Endothelial cell of umbilical vein (primary cell): ENCODE measurements at regions not wholly inside any gene's neighbourhood (a gene's known extent, or its start where the extent isn't known, plus 50 kb on each side); places are given as distances from the start of the nearest gene placed in this dataset.

Experiments used
- BruUV-seq: library from RNA; stranded (reverse); fragments of 400-500 nt; replicated peaks from 2 replicates; lab custom pipeline; 2021; lab: Mats Ljungman, UMichigan
- CTCF ChIA-PET: fragments of 300-600, 350-600 bp; sonication (Branson Sonifier 250); formaldehyde crosslinking; loops from one replicate; lab custom pipeline; 2021; ENCODE audit warnings: antibody characterized with exemption, inconsistent platforms; lab: Charles Lee
- POLR2A ChIA-PET: fragments of 300-600, 350-600 bp; sonication (Branson Sonifier 250); formaldehyde crosslinking; loops from one replicate; lab custom pipeline; 2021; ENCODE audit warnings: antibody characterized with exemption, inconsistent platforms; lab: Charles Lee
- DNase-seq: peaks from one replicate; pipeline ENCODE4 v3.0.0-alpha.2; 2011; ENCODE audit warnings: low read depth, low spot score
- FAIRE-seq: peaks from 2 replicates; lab custom pipeline; 2011; peaks lifted over from hg19 to GRCh38; lab: Jason Lieb, UNC
- H2AFZ ChIP-seq: 2 replicates; pipeline ENCODE4 v1.6.0; 2012; ENCODE audit warnings: low read depth, low read length, control low read depth, inconsistent platforms
- H3K27ac ChIP-seq: 2 replicates; pipeline ENCODE4 v1.5.1; 2011; ENCODE audit warnings: low read depth, mild to moderate bottlenecking, control low read depth, low read length, moderate library complexity; ENCODE audit not compliant: insufficient read depth
- H3K27me3 ChIP-seq, 2 experiments: 2 replicates each; pipeline versions ENCODE4 v1.6.0 to v1.6.1; 2011; ENCODE audit warnings: low read length in 2 of 2, mixed read lengths in 1 of 2; ENCODE audit not compliant: control insufficient read depth in 2 of 2, insufficient read depth in 2 of 2
- H3K36me3 ChIP-seq, 2 experiments: 2 replicates in 1 of 2; 3 replicates in 1 of 2; pipeline ENCODE4 v1.5.1; 2011; ENCODE audit warnings: low read length in 2 of 2, mild to moderate bottlenecking in 1 of 2, moderate library complexity in 1 of 2; ENCODE audit not compliant: control insufficient read depth in 2 of 2, insufficient read depth in 2 of 2; ENCODE audit errors: extremely low read depth in 1 of 2
- H3K4me1 ChIP-seq: 3 replicates; pipeline ENCODE4 v1.5.1; 2011; ENCODE audit warnings: mild to moderate bottlenecking, low read length; ENCODE audit not compliant: control insufficient read depth, insufficient read depth; ENCODE audit errors: extremely low read depth
- H3K4me2 ChIP-seq: 2 replicates; pipeline ENCODE4 v1.6.1; 2011; ENCODE audit warnings: low read length, control low read depth, mixed read lengths; ENCODE audit not compliant: insufficient read depth
- H3K4me3 ChIP-seq, 3 experiments: fragments of 200-600 bp in 1 of 3; sonication (generic), shearing (Covaris generic) in 1 of 3; replicated peaks in 1 of 3; 2 replicates each; pipeline ENCODE4 v1.5.1; 2011 to 2016; ENCODE audit warnings: control low read depth in 3 of 3, low read length in 3 of 3, mild to moderate bottlenecking in 2 of 3, inconsistent platforms in 1 of 3, low read depth in 1 of 3, moderate library complexity in 1 of 3; ENCODE audit not compliant: insufficient read depth in 1 of 3
- H3K79me2 ChIP-seq: 2 replicates; pipeline ENCODE4 v1.6.0; 2012; ENCODE audit warnings: low read length, inconsistent platforms; ENCODE audit not compliant: control insufficient read depth, insufficient read depth
- H3K9ac ChIP-seq: replicated peaks from 2 replicates; pipeline ENCODE3; 2011; ENCODE audit warnings: low read length, control low read depth; ENCODE audit not compliant: insufficient read depth; ENCODE audit errors: extremely low read depth
- H3K9me1 ChIP-seq: replicated peaks from 3 replicates; pipeline ENCODE4 v1.6.0; 2011; ENCODE audit warnings: mild to moderate bottlenecking, low read length; ENCODE audit not compliant: control insufficient read depth, insufficient read depth; ENCODE audit errors: extremely low read depth
- H3K9me3 ChIP-seq: replicated peaks from 2 replicates; pipeline ENCODE4 v1.5.1; 2012; ENCODE audit warnings: low read length, inconsistent platforms; ENCODE audit not compliant: control insufficient read depth, insufficient read depth
- H4K20me1 ChIP-seq: replicated peaks from 2 replicates; pipeline ENCODE3; 2011; ENCODE audit warnings: mild to moderate bottlenecking, low read length; ENCODE audit not compliant: control insufficient read depth, insufficient read depth; ENCODE audit errors: extremely low read depth
- EZH2 ChIP-seq: IDR thresholded peaks from 2 replicates; pipeline ENCODE4 v1.6.1; 2012; ENCODE audit warnings: borderline replicate concordance, low read depth, mild to moderate bottlenecking, moderate library complexity, low read length, inconsistent platforms; ENCODE audit not compliant: severe bottlenecking
- FOS ChIP-seq: IDR thresholded peaks from 2 replicates; pipeline ENCODE4 v1.6.1; 2011; ENCODE audit warnings: mild to moderate bottlenecking, low read length, moderate library complexity, borderline replicate concordance; ENCODE audit not compliant: insufficient read depth
- GATA2 ChIP-seq: IDR thresholded peaks from 2 replicates; pipeline ENCODE4 v1.7.0; 2011; ENCODE audit warnings: low read depth, mild to moderate bottlenecking, moderate library complexity, mixed read lengths, low read length; ENCODE audit not compliant: insufficient read length, insufficient read depth
- JUN ChIP-seq: IDR thresholded peaks from 2 replicates; pipeline ENCODE4 v1.6.1; 2011; ENCODE audit warnings: borderline replicate concordance, low read depth; ENCODE audit not compliant: insufficient read length, insufficient read depth
- MYC ChIP-seq: IDR thresholded peaks from one replicate; pipeline ENCODE4 v1.6.1; 2011; ENCODE audit warnings: mild to moderate bottlenecking, low read depth, low read length
- POLR2AphosphoS5 ChIP-seq: IDR thresholded peaks from 2 replicates; pipeline ENCODE4 v1.6.1; 2012; ENCODE audit warnings: low read depth, mild to moderate bottlenecking, control low read depth, low read length, moderate library complexity; ENCODE audit not compliant: insufficient read depth
- dilution Hi-C: fragments of 300-500 bp; cut with MboI; formaldehyde crosslinking; loops from one replicate; pipeline ENCODE4 v1.15.0; 2019; ENCODE audit warnings: low sequenced_read_pairs; ENCODE audit not compliant: extremely low pct_ligation_motif_present
- intact Hi-C: fragments of 100-400 bp; cut with micrococcal nuclease; formaldehyde crosslinking; loops from one replicate; pipeline ENCODE4 v1.10.0; 2022
- TF ChIP-seq, protein P1 (sequence below): IDR thresholded peaks from 2 replicates; pipeline ENCODE4 v1.6.1; 2011; ENCODE audit not compliant: insufficient read depth, insufficient read length

DNA sequence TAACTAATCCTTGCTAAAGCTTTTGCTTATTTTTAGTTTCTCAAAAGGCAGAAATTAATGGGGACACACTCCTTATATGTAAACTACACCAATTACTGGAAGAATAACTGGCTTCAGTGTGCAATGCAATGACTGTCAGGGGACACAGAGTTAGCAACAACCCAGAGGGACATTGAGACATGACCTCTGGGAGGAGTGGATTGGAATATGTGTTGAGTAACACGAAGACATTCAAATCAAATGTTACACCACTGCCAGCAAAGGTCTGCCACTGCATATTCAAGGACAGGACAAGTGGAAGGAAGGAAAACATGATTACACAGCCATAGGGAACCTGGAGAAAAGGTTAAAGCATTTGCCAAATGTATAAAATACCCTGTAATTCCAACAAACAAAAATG lies 240.1 kb upstream of the FSTL5 start:
- H3K9me3 ChIP-seq, result no peaks in the 10 kb centered on the region
- no peak overlapping the region for H3K27ac ChIP-seq
- H3K9me1 ChIP-seq, result no peaks in the 10 kb centered on the region
- TF ChIP-seq JUN (no peak), POLR2AphosphoS5 (no peak)
- TF ChIP-seq, protein P1, sequence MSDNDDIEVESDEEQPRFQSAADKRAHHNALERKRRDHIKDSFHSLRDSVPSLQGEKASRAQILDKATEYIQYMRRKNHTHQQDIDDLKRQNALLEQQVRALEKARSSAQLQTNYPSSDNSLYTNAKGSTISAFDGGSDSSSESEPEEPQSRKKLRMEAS, result no peak
- H3K36me3 ChIP-seq, result no peaks in the 10 kb centered on the region
- no TSS peak for BruUV-seq
- H3K4me2 ChIP-seq, result no peak overlapping the region
- H4K20me1 ChIP-seq, result no peaks in the 10 kb centered on the region
- H2AFZ ChIP-seq, result no peak overlapping the region
- H3K79me2 ChIP-seq, result no peaks in the 10 kb centered on the region
- H3K9ac ChIP-seq, result no peak overlapping the region
- H3K4me3 ChIP-seq, result no peak overlapping the region
- dilution Hi-C loops, result no loop called here
- no peaks in the 10 kb centered on the region for H3K4me1 ChIP-seq
- DNase-seq (no peak), FAIRE-seq (no peak)
- CTCF ChIA-PET, result no interaction called here
- no peaks in the 10 kb centered on the region for H3K27me3 ChIP-seq
- POLR2A ChIA-PET, result no interaction called here
- intact Hi-C loops, result no loop called here

DNA sequence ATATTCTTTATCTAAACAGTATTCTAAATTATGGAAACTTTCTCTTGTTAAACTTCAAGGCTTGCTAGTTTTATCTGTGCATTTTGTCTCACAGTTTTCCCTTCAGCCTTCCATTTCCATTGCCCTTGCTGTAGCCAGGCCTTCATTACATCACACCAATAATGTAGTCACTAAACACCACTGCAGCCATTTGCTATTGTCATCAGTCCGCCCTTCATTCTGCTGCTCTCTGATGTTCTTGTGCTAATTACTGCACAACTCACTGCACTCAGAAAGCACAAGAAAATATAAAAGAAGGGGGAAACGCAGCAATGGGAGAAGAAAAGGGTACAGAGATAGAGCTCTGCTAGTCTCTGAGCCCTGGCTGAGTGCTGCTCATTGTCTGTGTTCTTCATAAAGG lies 239.6 kb upstream of the FSTL5 start:
- TF ChIP-seq POLR2AphosphoS5 (no peak), FOS (no peak), MYC (no peak), GATA2 (no peak), EZH2 (no peak)
- TF ChIP-seq, protein P1, result no peak
- no peaks in the 10 kb centered on the region for H4K20me1 ChIP-seq
- no peak overlapping the region for H3K4me3 ChIP-seq
- H3K27me3 ChIP-seq, result no peaks in the 10 kb centered on the region
- no TSS peak for BruUV-seq
- no peaks in the 10 kb centered on the region for H3K4me1 ChIP-seq
- H3K9me3 ChIP-seq, result no peaks in the 10 kb centered on the region
- H2AFZ ChIP-seq, result no peak overlapping the region
- intact Hi-C loops (no loop called here), dilution Hi-C loops (no loop called here)
- DNase-seq, result no peak
- POLR2A ChIA-PET, result no interaction called here
- no peak overlapping the region for H3K27ac ChIP-seq
- H3K4me2 ChIP-seq, result no peak overlapping the region
- no peaks in the 10 kb centered on the region for H3K36me3 ChIP-seq
- CTCF ChIA-PET, result no interaction called here
- FAIRE-seq, result no peak
- no peaks in the 10 kb centered on the region for H3K9me1 ChIP-seq
- no peak overlapping the region for H3K9ac ChIP-seq
- no peaks in the 10 kb centered on the region for H3K79me2 ChIP-seq
